Stimulated activated CD4-positive, alpha-beta T cell treated with anti-CD3 and anti-CD28 coated beads, TNF-alpha, amount 100 ng/mL, for 4 hours (primary cell): ENCODE measurements at regions not wholly inside any gene's neighbourhood (a gene's known extent, or its start where the extent isn't known, plus 50 kb on each side); places are given as distances from the start of the nearest gene placed in this dataset.

Experiments used
- DNase-seq, 3 experiments: peaks; one replicate each; pipeline ENCODE4 v3.0.0-alpha.2; 2020; ENCODE audit warnings: low read depth in 3 of 3

DNA sequence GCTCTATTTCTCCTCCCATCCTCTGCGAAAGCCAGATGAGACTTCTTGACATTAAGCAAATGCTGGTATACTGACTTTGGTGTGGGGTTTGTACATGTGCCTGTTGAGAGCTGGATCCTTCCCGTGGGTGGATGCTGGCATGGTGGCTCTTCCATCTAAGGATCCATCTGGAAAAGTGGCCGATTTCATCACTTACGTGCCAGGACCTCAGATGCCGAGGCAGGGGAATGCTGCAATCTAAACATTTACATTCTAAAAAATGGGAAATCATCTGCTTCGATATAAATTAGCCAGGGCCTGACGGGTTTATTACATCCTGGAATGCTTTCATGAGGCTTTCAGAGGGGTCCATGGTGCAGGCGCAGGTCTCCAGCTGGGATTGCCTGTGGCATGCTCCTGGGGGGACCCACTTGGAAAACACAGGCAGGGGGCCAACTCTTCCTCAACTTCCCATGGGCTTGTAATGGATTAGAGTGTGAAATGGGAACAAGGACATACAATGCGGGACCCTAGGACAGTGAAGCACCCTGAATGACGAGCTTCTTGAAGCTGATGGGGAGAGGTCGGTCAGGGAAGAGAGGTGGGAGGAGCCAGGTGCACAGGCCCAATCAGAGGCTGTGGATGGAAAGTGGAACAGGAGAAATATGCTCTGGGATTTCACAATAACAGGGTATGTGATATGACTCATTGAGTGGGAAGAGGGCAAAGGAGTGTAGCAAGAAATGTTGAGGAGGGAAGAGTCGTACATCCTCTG, 105.5 kb upstream of the PITX1 start:
- DNase-seq, result no peak

DNA sequence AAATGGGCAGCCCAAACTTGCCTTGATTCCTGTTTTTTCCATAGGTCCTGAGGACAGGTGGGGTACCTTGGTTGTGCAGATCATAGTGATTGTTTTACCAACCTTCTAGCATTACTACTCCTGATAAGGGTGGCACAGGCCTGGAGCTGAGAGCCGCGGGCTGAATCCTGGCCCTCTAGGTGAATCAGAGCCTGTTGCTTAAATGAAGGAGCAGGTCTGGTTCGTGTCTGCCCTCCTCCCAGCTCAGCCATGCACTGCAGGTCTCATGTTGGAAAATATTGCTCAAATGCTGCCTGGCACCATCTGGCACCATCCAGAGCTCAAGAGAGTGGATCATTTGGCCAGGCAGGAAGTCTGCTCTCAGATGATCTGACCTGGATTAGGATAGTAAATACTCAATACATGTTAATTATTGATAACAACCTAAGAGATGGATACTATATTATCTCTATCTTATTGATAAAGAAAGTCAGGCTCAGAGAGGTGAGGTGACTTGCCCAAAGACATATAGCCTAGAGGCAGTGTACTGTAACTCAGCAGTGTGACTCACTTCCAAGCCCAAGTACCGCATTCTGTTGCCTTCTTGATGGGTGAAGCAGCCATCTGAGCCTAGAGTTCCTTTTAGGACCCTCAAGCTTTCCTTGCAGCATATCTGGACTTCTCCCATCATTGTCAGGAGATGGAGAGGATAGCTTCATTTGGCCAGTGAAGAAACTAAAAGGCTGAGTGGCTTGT, 104.3 kb upstream of the PITX1 start:
- DNase-seq, result no peak

DNA sequence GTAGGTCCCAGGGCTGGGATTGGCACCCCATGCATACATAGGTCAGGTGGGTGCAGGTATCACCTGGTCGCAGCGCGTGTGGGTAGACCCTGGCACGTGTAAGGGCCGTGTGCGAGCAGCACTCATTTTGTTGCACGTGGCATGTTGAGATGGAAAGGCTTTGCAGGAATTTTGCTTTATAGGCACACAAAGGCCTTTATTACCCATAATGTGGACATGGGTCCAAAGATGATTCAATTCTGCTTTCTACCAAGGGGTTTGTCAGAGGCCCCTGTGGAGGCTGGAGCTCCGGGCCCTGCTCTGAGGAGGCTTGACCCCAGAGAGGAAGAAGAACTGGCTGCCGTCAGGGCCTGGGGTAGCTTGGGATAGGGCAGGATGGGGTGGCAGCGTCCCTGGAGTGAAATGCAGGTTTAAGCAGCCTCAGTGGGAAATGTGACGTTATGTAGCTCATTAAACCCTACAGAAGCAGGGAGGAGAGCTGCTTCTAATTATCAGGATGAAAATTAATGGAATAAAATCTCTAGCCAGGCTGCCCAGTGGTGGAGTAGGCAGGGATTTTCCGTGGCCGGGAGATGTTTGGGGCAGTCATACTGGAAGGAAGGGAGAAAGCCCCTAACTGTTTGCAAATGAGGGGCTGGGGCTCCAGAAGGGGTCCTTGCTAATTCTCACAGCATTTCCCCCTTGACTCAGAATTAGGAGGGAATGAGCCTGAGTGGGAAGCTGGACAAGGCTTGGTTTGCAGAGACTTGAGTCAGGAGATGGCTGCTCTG, 103.3 kb upstream of the PITX1 start:
- no peak for DNase-seq

DNA sequence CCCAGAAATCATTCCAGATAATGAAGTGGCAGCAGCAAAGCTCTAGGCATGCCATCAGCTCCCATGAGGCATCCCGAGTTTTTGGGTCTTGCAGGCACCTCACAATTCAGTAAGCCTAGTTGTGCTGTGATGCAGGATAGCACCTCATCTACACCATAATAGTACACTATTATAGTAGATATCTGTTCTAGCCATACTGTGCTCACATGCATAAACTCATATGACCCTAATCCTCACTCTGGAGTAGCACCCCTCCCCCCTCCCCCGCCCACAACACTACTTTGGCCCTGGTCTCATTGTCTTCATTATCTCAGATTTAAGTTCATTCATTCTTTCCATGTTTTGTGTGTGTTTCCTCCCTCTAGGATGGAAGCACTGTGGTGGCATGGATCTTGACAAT, 102.5 kb upstream of the PITX1 start:
- no peak for DNase-seq

DNA sequence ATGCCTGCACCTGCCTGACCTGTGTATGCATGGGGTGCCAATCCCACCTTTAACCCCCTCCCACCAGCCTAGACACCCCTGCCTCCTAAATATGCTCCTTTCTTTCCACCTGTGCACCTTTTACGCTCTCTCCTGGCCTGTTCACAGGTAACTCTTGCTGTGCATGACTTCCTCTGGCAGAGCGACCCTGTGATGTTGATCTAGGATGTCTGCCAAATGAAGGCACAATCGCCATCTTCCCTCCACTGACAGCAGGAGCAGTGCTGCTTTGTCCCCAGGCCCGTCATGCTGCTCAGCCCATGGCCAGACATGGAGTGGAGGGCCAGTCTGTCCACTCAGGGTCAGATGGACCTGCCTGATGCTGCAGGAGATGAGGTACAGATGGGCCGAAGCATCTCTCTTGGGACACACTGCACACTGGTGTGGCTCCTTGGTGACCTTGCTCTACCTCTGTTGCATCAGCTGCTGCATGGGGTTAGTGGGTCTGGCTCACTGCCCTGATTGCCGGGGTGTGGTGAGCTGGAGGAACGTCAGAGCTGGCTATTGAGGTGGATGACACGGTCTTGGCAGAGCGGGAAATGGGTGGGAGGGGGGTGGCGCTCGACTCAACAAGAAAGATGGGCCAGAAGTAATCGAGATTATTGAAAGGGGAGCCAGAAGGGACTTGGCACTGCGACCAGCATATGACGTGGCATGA, 101.7 kb upstream of the PITX1 start:
- no peak for DNase-seq

DNA sequence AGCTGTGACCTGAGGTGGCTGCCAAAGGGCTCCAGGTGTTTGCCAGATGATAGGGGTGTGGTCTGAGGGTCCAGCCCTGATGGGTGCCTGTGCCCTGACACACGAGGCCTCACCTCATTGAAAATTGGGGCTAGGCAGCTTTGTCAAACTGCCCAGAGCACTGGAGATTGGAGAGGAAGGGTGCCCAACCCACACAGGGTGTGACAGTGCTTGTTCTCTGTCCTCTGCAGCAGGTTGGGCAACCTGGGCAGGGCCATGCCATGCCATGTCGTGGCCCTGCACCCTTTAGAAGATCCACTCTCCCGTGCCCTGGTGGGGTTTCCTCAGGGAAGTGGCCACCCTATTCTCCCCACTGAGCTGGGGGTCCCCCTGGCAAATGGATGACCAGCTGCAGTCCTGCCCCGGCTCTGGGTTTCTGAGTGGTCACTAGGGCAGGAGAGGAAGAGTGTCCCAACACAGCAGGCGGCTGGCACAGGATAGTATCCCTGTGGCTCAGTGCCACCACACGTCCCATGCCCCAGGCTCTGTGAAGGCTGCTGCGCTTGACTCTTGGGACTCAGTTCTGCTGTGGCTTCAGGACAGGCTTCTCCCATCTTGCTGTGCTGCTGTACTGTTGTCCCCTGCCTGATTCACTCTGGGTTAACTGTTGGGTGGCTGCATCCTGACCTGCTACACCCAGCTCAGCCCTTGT, 100.8 kb upstream of the PITX1 start:
- no peak for DNase-seq

DNA sequence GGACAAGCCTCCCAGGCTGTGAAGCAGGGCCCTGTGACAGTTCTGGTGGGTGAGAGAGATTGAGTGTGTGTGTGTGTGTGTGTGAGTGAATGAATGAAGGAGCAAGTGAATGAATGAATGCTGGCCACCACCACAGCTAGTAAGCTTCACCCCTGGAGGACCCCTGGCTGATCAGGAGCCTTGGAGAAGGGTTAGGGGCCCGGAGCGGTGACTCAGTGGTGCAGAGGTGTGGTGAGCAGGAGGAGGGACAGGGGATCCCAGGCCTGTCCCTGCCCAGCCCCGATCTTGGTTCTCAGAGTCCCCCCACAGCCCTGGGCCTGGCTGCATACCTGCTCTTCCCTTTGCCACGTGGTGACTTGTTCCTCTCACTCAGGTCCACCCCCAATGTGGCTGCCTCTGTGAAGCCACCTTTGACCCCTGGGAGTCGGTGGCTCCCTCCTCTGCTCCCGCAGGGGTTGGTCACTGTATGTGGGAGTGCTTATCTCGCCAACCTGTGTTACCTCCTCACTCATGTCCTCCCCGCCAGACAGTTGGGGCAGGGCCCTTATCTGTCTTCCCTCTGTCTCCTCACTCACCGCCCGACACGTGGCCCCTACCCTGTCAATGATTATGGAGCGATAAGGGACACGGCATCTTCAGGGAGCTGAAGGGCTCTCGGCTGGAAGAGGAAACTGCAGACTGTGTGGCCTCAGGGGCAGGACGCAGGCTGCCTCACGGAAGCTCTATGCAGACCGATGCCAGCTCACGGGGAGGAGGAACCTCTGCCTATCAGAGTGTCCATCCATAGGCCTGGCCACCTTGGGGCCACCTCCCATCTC, 99.9 kb upstream of the PITX1 start:
- DNase-seq, result no peak

DNA sequence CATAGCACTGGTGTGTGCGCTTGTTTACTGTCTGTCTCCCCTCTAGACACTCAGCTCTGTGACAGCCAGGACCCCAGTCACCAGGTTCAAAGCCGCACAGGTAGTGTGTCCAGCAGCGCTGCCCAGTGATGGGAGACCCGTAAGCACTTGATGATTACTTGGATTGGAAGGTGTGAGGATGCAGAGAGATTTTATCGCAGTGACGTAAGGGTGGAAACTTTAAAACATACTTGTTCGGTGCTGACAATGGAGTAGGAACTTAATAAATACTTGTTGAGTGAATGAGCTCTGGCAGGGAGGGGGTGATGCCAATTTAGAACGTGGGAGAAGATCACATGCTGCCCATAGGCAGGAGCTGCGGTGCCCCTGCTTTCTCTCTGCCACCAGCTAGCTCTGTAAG, 99.2 kb upstream of the PITX1 start:
- no peak for DNase-seq

DNA sequence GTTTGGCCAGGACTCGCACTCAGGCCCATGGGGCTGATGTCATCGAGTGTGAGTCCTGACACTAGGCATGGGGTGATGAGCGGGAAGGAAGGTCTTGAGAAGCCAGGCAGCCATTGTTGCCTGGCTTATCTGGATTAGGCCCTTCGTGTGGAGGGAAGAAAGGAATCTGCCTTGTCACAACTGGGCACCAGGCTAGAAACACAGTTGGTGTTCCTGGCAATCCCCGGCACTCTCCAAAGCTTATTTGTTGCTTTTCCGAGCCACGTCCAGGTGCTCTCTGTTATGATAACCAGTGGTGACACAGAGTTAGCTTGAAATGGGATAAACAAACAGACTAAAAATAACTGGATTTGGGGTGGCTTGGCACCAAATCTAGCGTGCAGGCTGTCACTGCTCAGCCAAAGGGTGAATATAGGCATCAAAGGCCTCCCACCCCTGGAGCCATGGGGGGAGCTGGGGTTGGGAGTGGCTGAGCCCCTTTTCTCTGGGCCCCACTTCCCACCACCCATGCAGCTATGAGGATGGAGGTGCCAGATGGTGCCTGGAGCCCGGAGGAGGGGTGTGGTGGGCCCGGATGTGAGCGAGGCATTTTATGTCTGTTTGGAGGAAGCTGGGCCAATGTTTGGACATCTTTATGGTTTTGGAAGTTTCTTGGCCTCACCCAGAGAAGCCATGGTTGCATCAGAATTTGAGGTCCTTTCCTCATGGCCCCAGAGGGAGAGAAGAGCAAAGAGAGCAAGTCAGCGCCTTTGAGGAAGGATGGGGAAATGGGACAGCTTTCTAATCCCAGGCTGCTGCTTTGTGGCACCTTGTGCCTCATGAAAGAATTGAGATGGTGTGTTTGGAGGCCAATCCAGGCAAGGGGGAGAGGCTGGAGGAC, 98.0 kb upstream of the PITX1 start:
- no peak for DNase-seq

DNA sequence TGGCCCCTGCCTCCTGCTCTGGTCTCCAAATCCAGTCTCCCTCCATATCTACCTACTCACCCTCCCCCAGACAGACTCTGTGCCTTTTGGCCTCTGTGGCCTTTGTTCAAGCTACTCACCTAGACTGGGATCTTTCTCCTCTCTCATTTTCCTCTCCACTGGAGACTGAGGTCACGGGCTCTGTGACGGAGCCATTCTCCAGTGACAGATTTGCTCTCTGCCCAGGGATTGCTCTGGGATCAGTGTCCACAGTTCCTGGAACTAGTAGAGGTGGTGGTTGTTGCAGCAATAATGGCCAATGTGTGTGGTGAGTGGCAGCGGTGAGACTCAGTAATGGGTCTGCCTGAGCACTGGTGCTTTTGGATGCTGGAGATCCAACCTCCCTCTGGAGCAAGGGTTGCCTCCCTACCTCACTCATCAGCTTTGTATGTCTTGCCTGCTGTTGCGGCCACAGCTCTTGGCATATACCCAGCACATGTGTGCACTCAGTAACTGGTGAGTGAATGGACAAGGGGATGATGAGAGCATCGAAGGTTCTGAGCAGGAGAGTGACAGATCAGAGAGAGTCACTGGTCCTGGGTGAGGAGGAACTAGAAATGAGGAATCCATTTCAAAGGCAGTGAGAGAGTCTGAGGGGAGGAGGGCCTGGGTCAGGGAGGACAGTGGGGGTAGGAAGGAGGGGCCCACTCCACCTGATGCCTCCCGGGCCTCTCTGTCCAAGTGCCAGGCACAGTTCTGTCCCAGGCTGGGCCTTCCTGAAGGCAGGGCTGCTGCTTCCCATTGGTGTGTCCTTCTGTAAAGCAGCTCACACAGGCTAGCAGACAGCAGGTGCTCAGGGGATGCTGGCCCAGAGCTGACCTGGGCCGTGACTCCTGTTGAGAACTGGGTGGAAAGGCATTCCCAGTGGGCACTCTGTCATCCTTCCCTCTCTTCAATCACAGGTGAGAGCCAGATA, 96.5 kb upstream of the PITX1 start:
- DNase-seq, result no peak

DNA sequence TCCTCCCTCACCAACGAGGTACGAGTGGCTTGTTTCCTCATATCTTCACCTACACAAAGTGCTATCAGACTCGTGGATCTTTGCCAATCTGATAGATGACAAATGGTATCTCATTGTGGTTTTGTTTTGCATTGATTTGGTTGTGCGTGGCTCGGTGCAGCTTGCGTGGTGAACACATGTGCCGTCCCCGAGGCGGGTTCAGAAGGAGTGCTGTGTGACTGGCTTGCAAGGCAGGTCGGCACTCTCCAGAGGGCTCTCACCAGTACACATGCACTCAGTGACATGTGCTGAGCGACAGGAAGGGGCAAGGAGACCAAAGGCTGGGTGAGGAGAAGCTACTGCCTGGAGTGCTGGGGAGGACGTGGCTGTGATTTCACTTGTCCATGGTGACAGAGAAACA, 95.3 kb upstream of the PITX1 start:
- no peak for DNase-seq

DNA sequence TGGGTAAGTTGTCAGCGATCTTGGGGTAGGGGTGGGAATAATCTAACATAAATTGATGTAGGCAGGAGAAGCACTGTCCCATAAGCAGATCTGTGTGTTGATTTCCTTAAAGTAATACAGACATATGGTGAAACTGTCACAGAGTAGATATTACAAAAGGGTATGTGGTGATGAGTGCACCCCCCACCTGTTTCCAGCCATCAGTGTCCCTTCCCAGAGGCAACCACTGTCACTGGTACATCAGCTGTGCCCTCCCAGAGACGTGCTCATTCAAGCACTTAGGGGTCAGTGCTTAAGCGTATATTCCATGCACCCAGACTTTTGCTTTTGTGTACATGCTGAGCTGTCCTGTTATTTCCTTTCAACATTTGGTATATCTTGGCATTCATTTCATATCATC, 94.3 kb upstream of the PITX1 start:
- DNase-seq, result no peak

DNA sequence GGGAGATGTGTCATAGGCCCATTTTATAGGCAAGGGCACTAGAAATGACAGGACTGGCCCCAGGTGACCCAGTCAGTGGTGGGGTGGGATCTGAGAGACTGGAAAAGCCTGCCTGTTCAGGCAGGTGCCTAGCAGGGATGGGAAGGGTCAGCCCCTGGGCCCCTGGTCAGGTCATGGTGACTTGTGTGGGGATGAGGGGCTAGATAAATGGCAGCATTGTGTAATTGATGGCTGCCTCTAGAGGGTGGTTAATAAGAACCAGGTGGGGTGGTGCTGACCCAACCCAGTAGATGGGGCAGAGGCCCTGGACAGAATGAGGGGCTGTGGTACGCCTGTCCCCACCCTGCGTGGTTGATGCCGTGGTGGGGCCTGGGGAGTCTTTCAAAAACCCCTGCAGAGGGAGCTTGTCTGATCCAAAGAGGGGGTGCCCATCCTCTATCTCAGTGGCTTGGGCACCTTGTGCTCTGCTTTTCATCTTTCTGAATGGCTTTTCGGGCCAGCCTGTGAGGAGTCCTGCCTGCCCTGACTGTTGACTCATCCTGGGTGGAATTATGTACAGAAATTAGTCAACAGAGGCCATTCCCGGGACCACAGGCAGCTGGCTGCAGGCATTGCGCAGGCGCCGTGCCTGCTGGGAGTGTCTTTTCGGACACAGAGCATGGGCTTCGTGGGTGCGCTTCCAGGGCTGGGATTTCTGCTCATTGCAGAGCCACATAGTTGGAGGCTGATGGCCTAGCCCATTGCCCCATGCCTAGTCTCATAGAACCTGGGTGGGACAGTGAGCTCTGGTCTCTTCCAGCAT, 93.6 kb upstream of the PITX1 start:
- DNase-seq, result no peak

DNA sequence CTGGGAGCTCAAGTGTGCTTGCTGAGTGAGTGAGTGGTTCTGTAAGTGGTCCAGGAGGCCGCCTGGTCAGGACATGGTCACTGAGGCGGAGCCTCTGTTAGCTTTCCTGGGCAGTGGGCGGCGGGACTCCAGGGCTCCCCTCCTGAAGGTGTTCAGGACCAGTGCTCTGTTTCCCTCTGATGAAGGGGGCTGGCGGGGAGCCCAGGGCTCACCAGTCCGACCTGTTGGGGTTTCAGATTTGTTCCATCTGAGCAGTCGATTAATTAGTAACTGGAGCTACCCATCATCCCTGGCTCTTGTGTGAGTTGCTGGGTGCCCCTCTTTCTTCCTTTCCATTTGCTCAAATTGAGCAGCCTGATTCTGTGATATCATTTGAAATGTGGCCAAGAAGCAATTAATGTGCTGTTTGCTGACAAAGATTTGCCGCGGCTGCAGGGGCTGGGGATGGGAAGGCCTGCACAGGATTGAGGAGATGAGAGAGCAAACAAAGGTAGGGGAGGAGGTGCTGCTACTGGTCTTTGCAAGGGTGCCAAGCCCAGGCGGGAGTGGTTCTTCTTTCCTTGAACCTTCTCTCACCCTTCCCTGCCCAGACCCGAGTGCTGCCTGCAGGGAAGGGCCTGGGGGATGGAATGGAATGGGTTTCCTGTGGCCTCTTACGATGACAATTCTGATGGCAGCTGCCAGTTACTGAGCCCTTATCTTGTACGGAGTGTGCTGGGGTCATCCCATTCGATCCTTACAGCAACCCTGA, 92.8 kb upstream of the PITX1 start:
- no peak for DNase-seq

DNA sequence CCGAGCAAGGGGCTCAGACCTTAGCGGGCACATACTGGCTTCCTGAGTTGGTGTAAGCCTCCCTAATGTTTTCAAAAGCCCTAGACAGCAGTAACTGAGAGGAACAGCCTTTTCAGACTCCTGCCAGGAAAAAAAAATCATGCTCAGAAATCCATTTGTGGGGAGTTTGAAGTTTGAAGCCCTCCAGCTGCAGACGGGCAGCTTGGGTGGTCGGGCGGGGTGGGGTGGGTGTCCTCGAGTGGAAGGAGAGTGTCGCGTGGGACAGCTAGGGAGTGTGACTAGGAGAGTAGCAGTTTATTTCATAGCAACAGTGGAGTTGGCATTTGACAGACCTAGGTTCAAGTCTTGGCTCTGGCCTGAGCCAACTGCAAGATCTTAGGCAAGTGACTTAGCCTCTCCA, 90.7 kb upstream of the PITX1 start:
- DNase-seq, result no peak

DNA sequence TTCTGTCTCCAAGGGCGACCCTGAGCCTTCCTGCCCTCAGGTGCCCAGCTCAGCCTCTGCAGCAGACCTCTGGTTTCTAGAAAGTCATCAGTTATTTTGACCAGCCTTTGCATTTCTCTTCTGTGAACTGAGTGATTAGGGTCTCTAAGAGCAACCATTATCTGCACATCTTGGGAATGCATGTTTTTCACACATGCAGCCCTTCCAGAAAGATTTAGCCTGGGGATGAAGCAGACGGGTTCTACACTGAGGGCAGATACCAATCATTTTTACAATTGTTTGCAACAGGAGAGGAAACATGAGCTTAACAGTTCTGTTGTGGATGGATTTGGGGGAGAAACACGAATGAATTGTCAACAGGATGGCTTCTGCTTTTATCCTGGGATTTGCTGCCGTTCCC, 90.1 kb upstream of the PITX1 start:
- DNase-seq, result no peak

DNA sequence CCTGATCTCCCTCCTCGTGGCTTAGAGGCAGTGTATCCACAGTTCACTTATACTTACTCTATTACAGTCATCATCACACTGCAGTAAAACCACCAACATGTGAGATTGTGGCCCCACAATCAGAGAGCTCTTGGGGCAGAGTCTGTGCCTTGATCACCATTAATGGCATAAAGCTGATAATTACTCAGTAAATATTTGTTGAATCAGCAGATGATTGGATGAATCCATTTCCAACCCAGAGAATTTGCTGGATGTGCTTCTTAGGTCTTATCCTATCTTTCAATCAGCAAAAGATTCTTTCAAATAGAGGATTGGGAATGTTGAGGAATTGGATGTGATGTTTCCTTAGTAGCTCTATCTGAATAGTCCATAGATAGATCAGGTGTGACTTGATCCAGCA, 88.8 kb upstream of the PITX1 start:
- no peak for DNase-seq
